SK-N-SH (cell line): ENCODE measurements at regions not wholly inside any gene's neighbourhood (a gene's known extent, or its start where the extent isn't known, plus 50 kb on each side); places are given as distances from the start of the nearest gene placed in this dataset.

Experiments
- NRF1 ChIP-seq: IDR thresholded peaks from 2 replicates; pipeline ENCODE4 v1.6.1; 2012; ENCODE audit warnings: low read depth, mild to moderate bottlenecking, low read length
- RAD21 ChIP-seq: IDR thresholded peaks from 2 replicates; pipeline ENCODE4 v1.6.1; 2012; ENCODE audit warnings: mild to moderate bottlenecking, low read length
- RFX5 ChIP-seq: IDR thresholded peaks from 2 replicates; pipeline ENCODE4 v1.6.1; 2012; ENCODE audit warnings: mild to moderate bottlenecking, improper control_type of control experiment, low read length
- SIN3A ChIP-seq: IDR thresholded peaks from 2 replicates; pipeline ENCODE4 v1.6.1; 2012; ENCODE audit warnings: low read depth, mild to moderate bottlenecking, low read length, moderate library complexity, borderline replicate concordance
- TEAD4 ChIP-seq: IDR thresholded peaks from 2 replicates; pipeline ENCODE4 v1.4.0; 2012; ENCODE audit warnings: mild to moderate bottlenecking, borderline replicate concordance; ENCODE audit not compliant: insufficient read depth
- TF ChIP-seq, protein P1 (sequence below): fragments of 200-600 bp; sonication (generic); IDR thresholded peaks from 2 replicates; pipeline ENCODE4 v1.6.1; 2017; ENCODE audit warnings: antibody characterized with exemption, mild to moderate bottlenecking, moderate library complexity
- TF ChIP-seq, protein P2 (sequence below): IDR thresholded peaks from 2 replicates; pipeline ENCODE4 v1.6.1; 2012; ENCODE audit warnings: mild to moderate bottlenecking, low read depth, low read length, moderate library complexity

DNA sequence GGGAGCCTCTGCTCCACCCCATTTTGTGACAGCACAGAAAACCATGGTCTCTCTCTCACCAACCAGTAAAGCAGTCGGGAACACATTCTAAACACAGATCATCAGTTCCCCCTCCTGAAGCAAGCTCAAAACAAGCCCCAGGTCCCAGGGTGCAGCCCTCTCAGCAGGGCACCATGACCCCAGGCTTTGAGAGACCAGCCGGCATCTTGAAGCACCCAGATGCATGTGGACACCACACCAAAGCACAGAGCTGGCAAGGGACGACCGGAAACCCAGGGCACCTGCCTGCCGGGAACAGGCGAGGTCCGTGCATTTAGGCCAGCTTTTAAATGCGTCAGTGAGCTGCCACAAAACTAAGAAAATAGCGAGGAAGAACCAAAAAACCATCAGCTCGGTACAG is 103.2 kb upstream of the IQSEC1 start:
- TF ChIP-seq, protein P1, sequence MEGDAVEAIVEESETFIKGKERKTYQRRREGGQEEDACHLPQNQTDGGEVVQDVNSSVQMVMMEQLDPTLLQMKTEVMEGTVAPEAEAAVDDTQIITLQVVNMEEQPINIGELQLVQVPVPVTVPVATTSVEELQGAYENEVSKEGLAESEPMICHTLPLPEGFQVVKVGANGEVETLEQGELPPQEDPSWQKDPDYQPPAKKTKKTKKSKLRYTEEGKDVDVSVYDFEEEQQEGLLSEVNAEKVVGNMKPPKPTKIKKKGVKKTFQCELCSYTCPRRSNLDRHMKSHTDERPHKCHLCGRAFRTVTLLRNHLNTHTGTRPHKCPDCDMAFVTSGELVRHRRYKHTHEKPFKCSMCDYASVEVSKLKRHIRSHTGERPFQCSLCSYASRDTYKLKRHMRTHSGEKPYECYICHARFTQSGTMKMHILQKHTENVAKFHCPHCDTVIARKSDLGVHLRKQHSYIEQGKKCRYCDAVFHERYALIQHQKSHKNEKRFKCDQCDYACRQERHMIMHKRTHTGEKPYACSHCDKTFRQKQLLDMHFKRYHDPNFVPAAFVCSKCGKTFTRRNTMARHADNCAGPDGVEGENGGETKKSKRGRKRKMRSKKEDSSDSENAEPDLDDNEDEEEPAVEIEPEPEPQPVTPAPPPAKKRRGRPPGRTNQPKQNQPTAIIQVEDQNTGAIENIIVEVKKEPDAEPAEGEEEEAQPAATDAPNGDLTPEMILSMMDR = no peak
- TF ChIP-seq RAD21 = no peak
- TF ChIP-seq, protein P2, sequence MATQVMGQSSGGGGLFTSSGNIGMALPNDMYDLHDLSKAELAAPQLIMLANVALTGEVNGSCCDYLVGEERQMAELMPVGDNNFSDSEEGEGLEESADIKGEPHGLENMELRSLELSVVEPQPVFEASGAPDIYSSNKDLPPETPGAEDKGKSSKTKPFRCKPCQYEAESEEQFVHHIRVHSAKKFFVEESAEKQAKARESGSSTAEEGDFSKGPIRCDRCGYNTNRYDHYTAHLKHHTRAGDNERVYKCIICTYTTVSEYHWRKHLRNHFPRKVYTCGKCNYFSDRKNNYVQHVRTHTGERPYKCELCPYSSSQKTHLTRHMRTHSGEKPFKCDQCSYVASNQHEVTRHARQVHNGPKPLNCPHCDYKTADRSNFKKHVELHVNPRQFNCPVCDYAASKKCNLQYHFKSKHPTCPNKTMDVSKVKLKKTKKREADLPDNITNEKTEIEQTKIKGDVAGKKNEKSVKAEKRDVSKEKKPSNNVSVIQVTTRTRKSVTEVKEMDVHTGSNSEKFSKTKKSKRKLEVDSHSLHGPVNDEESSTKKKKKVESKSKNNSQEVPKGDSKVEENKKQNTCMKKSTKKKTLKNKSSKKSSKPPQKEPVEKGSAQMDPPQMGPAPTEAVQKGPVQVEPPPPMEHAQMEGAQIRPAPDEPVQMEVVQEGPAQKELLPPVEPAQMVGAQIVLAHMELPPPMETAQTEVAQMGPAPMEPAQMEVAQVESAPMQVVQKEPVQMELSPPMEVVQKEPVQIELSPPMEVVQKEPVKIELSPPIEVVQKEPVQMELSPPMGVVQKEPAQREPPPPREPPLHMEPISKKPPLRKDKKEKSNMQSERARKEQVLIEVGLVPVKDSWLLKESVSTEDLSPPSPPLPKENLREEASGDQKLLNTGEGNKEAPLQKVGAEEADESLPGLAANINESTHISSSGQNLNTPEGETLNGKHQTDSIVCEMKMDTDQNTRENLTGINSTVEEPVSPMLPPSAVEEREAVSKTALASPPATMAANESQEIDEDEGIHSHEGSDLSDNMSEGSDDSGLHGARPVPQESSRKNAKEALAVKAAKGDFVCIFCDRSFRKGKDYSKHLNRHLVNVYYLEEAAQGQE = no peak
- TF ChIP-seq NRF1 = no peak
- TF ChIP-seq TEAD4 = no peak
- no peak for TF ChIP-seq SIN3A
- TF ChIP-seq RFX5 = no peak
